ENCODE measurements at regions not wholly inside any gene's neighbourhood (a gene's known extent, or its start where the extent isn't known, plus 50 kb on each side); places are given as distances from the start of the nearest gene placed in this dataset.

GRCh38 chr3:79844176-79844575 lies 76.4 kb upstream of the ROBO1 start:
- DNase-seq = no peak

- DNase-seq = no peak
Measured at GRCh38 chr3:79843180-79843579, 75.4 kb upstream of the ROBO1 start.

GRCh38 chr3:79835701-79836100 lies 67.9 kb upstream of the ROBO1 start:
- no peak for DNase-seq

GRCh38 chr3:79824166-79824565 lies 56.4 kb upstream of the ROBO1 start:
- no peak for DNase-seq

- DNase-seq = no peak
Measured at GRCh38 chr3:79822076-79822475, 54.3 kb upstream of the ROBO1 start.

GRCh38 chr3:79820089-79820488 lies 52.3 kb upstream of the ROBO1 start:
- DNase-seq = no peak

- no peak for DNase-seq
Measured at GRCh38 chr3:79818015-79818414, 50.2 kb upstream of the ROBO1 start.

All from GOT3 (cell line).